ENCODE measurements at regions not wholly inside any gene's neighbourhood (a gene's known extent, or its start where the extent isn't known, plus 50 kb on each side); places are given as distances from the start of the nearest gene placed in this dataset.

DNA sequence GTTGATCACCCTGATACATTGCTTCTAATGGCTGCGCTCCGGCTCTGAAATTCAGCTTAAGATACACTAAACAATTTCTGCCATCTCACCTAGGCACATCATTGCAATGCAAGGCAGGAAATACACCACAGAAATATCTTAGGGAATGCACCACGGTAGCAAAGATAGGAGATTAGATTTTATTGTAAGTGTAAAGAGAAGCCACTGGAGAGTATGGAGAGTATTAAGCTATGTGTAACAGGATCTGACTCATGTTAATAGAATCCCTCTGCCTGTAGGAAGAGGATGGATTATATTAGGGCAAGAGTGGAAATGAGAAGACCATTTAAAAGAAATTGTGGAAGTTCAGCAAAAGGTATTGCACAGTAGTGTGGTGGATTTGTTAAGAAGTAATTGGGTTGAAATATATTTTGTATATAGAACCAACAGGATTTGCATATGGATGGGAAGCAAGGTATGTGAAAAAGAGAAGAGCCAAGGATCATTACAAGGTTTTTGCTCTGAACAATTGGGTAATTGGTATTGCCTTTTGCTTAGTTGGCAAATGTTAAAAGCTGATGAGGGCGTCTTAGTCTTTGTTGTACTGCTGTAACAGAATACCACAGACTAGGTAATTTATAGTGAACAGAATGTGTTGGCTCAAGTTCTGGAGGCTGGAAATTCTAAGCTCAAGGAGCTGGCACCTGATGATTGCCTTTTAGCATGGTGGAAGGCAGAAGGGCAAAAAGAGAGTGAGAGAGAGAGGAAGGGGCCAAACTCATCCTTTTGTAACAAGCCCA is 636.1 kb downstream of the PSAT1 start:
- TF ChIP-seq, protein P1, sequence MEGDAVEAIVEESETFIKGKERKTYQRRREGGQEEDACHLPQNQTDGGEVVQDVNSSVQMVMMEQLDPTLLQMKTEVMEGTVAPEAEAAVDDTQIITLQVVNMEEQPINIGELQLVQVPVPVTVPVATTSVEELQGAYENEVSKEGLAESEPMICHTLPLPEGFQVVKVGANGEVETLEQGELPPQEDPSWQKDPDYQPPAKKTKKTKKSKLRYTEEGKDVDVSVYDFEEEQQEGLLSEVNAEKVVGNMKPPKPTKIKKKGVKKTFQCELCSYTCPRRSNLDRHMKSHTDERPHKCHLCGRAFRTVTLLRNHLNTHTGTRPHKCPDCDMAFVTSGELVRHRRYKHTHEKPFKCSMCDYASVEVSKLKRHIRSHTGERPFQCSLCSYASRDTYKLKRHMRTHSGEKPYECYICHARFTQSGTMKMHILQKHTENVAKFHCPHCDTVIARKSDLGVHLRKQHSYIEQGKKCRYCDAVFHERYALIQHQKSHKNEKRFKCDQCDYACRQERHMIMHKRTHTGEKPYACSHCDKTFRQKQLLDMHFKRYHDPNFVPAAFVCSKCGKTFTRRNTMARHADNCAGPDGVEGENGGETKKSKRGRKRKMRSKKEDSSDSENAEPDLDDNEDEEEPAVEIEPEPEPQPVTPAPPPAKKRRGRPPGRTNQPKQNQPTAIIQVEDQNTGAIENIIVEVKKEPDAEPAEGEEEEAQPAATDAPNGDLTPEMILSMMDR (conservative IDR thresholded peaks at IDR 0.05; ENCODE audit: low read depth, low read length): no peak
- no peak for TF ChIP-seq EZH2 (IDR thresholded peaks at IDR 0.05; ENCODE audit: borderline replicate concordance, low read depth, low read length, poor library complexity, severe bottlenecking)

Measured in A673 (cell line).